Left ventricle myocardium inferior (tissue), 1 donor: ENCODE measurements at regions not wholly inside any gene's neighbourhood (a gene's known extent, or its start where the extent isn't known, plus 50 kb on each side); places are given as distances from the start of the nearest gene placed in this dataset.

Source experiments
- DNase-seq: peaks from one replicate; pipeline ENCODE4 v3.0.0-alpha.2; 2020
- H3K27ac ChIP-seq: fragments of 200-600 bp; replicated peaks from 2 replicates; pipeline ENCODE4 v1.8.0; 2021
- H3K27me3 ChIP-seq: fragments of 200-600 bp; 2 replicates; pipeline ENCODE4 v1.8.0; 2021; ENCODE audit warnings: low read depth
- H3K36me3 ChIP-seq: fragments of 200-600 bp; 2 replicates; pipeline ENCODE4 v1.8.0; 2021
- H3K4me1 ChIP-seq: fragments of 200-600 bp; 2 replicates; pipeline ENCODE4 v1.8.0; 2021
- H3K4me3 ChIP-seq: fragments of 200-600 bp; 2 replicates; pipeline ENCODE4 v1.8.0; 2021; ENCODE audit warnings: mild to moderate bottlenecking, moderate library complexity
- H3K9me3 ChIP-seq: fragments of 200-600 bp; replicated peaks from 2 replicates; pipeline ENCODE4 v1.8.0; 2021
- intact Hi-C: fragments of 100-400 bp; cut with micrococcal nuclease; formaldehyde crosslinking; loops from one replicate; pipeline ENCODE4 v1.11.0; 2022
- TF ChIP-seq, protein P1 (sequence below): fragments of 200-600 bp; IDR thresholded peaks from 2 replicates; pipeline ENCODE4 v1.8.0; 2021; ENCODE audit warnings: antibody characterized with exemption, mild to moderate bottlenecking, borderline replicate concordance
- donor health status: DM: no; HTN: yes; CAD: no; lungs with severe emphysema.

DNA sequence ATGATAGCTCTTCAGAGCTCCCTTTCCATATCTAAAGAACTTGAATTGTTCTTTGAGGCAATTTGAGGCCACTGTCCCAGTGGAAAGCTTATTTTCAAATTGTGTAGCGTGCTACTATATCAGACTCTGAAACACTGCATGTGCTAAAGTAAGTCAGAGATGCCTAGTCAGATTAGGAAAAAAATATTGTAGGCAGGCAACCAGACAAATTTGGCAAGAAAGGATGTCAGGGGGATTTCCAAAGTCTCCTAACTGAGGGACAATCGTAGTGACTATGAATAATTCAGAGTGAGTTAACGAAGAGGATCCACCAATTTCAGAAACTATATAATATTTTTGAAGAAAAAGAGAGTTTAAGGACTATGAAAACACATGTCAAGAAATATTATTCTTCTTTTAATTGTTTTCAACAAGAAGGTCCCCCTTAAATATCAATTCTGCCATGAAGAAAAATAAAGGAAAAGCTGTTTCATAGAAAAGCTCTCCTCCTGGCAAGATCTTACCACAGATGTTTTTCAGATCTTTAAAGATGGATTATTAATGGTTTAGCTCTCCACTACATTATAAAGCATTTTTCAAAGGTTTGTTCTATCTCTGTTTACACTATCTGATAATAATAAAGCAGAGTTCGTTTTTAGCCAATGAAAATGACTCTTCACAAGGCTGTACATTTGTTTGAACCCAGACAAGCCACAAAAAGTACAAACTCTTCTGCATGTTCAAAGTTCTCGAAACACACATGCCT is 273.5 kb upstream of the PTGER4 start:
- H3K27ac ChIP-seq, result peak overlapping the region; percentile 67
- peaks cover 46% of the 10 kb centered on the region for H3K4me1 ChIP-seq
- TF ChIP-seq, protein P1, sequence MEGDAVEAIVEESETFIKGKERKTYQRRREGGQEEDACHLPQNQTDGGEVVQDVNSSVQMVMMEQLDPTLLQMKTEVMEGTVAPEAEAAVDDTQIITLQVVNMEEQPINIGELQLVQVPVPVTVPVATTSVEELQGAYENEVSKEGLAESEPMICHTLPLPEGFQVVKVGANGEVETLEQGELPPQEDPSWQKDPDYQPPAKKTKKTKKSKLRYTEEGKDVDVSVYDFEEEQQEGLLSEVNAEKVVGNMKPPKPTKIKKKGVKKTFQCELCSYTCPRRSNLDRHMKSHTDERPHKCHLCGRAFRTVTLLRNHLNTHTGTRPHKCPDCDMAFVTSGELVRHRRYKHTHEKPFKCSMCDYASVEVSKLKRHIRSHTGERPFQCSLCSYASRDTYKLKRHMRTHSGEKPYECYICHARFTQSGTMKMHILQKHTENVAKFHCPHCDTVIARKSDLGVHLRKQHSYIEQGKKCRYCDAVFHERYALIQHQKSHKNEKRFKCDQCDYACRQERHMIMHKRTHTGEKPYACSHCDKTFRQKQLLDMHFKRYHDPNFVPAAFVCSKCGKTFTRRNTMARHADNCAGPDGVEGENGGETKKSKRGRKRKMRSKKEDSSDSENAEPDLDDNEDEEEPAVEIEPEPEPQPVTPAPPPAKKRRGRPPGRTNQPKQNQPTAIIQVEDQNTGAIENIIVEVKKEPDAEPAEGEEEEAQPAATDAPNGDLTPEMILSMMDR, result no peak
- no peak overlapping the region for H3K4me3 ChIP-seq
- intact Hi-C loops, result loop anchor here (10.0 kb wide), 1 partner anchor 269 kb away; the partner anchor contains the start of gene PTGER4
- DNase-seq, result no peak
- no peaks in the 10 kb centered on the region for H3K27me3 ChIP-seq
- H3K36me3 ChIP-seq, result no peaks in the 10 kb centered on the region
- no peaks in the 10 kb centered on the region for H3K9me3 ChIP-seq

DNA sequence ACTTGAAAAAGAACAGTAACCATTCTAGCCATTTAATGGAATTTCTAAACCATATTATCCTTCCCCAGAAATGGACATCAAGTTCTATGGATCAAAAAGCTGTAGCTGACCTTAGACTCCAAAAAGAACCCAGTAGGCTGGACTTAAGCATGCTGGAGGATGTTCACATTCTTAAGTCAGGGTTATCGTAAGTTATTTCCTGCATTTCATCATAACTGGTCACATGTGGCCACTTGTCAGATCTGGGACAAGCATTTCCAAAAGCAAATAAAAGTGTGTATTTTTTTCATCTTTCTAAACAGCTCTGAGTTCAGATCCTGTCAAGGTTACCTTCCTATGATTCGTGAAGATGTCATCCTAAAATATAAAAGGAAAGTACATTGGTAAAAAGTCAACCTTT is 274.5 kb upstream of the PTGER4 start:
- Histone ChIP-seq H3K4me3 (no peak overlapping the region), H3K27ac (peak overlapping the region; percentile 67), H3K36me3 (no peaks in the 10 kb centered on the region), H3K27me3 (no peaks in the 10 kb centered on the region), H3K4me1 (peaks cover 43% of the 10 kb centered on the region), H3K9me3 (no peaks in the 10 kb centered on the region)
- TF ChIP-seq, protein P1, result no peak
- no peak for DNase-seq
- intact Hi-C loops, result loop anchor here (10.0 kb wide), 1 partner anchor 270 kb away; the partner anchor contains the start of gene PTGER4

DNA sequence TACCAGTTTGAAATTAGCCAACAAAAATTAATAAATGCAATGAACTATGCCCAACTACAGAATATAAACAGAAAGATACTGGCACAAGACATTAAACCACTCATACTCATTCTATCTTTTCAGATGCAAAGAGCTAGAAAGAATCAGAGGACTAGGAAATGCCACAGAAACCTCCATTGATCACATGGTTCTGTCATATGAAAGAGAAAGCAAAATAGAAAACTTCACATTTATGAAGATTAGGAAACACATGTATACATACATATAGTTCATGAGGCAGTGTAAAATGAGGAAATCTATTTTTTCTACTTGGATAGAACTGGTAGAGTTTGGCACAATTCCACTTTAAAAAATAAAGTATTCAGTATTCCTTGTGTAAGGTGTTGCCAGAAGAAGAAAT is 275.1 kb upstream of the PTGER4 start:
- DNase-seq, result no peak
- Histone ChIP-seq H3K27me3 (no peaks in the 10 kb centered on the region), H3K9me3 (no peaks in the 10 kb centered on the region), H3K4me1 (peaks cover 42% of the 10 kb centered on the region), H3K4me3 (no peak overlapping the region), H3K27ac (peak overlapping the region; percentile 67), H3K36me3 (no peaks in the 10 kb centered on the region)
- TF ChIP-seq, protein P1, result no peak
- intact Hi-C loops, result loop anchor here (10.0 kb wide), 1 partner anchor 270 kb away; the partner anchor contains the start of gene PTGER4

GRCh38 chr5:40402007-40402364 is 277.7 kb upstream of the PTGER4 start:
- TF ChIP-seq, protein P1, result no peak
- intact Hi-C loops, result loop anchor here (10.0 kb wide), 1 partner anchor 273 kb away; the partner anchor contains the start of gene PTGER4
- Histone ChIP-seq H3K4me3 (no peak overlapping the region), H3K4me1 (peaks cover 31% of the 10 kb centered on the region), H3K27ac (no peak overlapping the region), H3K9me3 (no peaks in the 10 kb centered on the region), H3K27me3 (no peaks in the 10 kb centered on the region), H3K36me3 (no peaks in the 10 kb centered on the region)
- no peak for DNase-seq

GRCh38 chr5:40401284-40402006 is 278.3 kb upstream of the PTGER4 start:
- no peaks in the 10 kb centered on the region for H3K9me3 ChIP-seq
- no peak for DNase-seq
- no peak overlapping the region for H3K4me3 ChIP-seq
- TF ChIP-seq, protein P1, result no peak
- no peak overlapping the region for H3K27ac ChIP-seq
- H3K27me3 ChIP-seq, result no peaks in the 10 kb centered on the region
- peaks cover 26% of the 10 kb centered on the region for H3K4me1 ChIP-seq
- no peaks in the 10 kb centered on the region for H3K36me3 ChIP-seq
- intact Hi-C loops, result loop anchor here (10.0 kb wide), 1 partner anchor 273 kb away; the partner anchor contains the start of gene PTGER4
